Uterus (tissue), 2 donors: ENCODE measurements at regions not wholly inside any gene's neighbourhood (a gene's known extent, or its start where the extent isn't known, plus 50 kb on each side); places are given as distances from the start of the nearest gene placed in this dataset.
"Not testable (repeated sequence)": the region's sequence is repeated elsewhere in the genome, so short reads cannot be mapped to it uniquely, and the experiment has no call there.

Experiments used
- CTCF ChIP-seq, 4 experiments: fragments of 200-600 bp in 2 of 4; fragments of 450-650 bp in 2 of 4; sonication (generic) in 2 of 4; IDR thresholded peaks; one replicate each; pipeline ENCODE4 v1.5.1; 2016 to 2019; ENCODE audit warnings: antibody characterized with exemption in 4 of 4, mild to moderate bottlenecking in 2 of 4, moderate library complexity in 1 of 4
- POLR2A ChIP-seq, 2 donors: fragments of 450-650 bp; IDR thresholded peaks; one replicate each; pipeline ENCODE4 v1.6.1; 2016; ENCODE audit warnings: antibody characterized with exemption in 2 of 2, mild to moderate bottlenecking in 1 of 2, moderate library complexity in 1 of 2

- not testable (repeated sequence) for TF ChIP-seq CTCF, POLR2A (IDR thresholded peaks at IDR 0.05)
Measured at GRCh38 chr2:242078426-242078825, 208.9 kb downstream of the RTP5 start.
